ENCODE measurements at regions not wholly inside any gene's neighbourhood (a gene's known extent, or its start where the extent isn't known, plus 50 kb on each side); places are given as distances from the start of the nearest gene placed in this dataset.

GRCh38 chr6:6397842-6398241, 77.4 kb upstream of the F13A1 start:
- ATAC-seq (no peak), DNase-seq (no peak)
- 86 to 90% methylated on average over 5 of the region's 5 CpGs for WGBS, 2 donors
- Histone ChIP-seq H3K27ac (no peak overlapping the region), H3K4me3 (no peak overlapping the region), H3K27me3 (no peaks in the 10 kb centered on the region), H3K9me3 (no peaks in the 10 kb centered on the region), H3K4me1 (no peaks in the 10 kb centered on the region), H3K36me3 (replicated peaks in 1 of 2; ENCODE audit: insufficient read depth in 1 of 2, low read depth in 2 of 2) (no peaks in the 10 kb centered on the region)
- no peak for TF ChIP-seq POLR2A (IDR thresholded peaks at IDR 0.05)
- intact Hi-C loops (cut with DNase I), result no loop called here

GRCh38 chr6:6399568-6399967, 79.1 kb upstream of the F13A1 start:
- Histone ChIP-seq H3K27ac (no peak overlapping the region), H3K9me3 (no peaks in the 10 kb centered on the region), H3K27me3 (no peaks in the 10 kb centered on the region), H3K36me3 (replicated peaks in 1 of 2; ENCODE audit: insufficient read depth in 1 of 2, low read depth in 2 of 2) (no peaks in the 10 kb centered on the region), H3K4me1 (no peaks in the 10 kb centered on the region), H3K4me3 (no peak overlapping the region)
- TF ChIP-seq POLR2A (IDR thresholded peaks at IDR 0.05) (no peak), CTCF (IDR thresholded peaks at IDR 0.05) (no peak)
- intact Hi-C loops (cut with DNase I), result no loop called here
- ATAC-seq, result no peak
- WGBS, 2 donors, result 40 to 55% methylated on average over 2 of the region's 2 CpGs
- no peak for DNase-seq

- H3K27ac ChIP-seq, result no peak overlapping the region
- intact Hi-C loops (cut with DNase I), result no loop called here
- H3K36me3 ChIP-seq (replicated peaks in 1 of 2; ENCODE audit: insufficient read depth in 1 of 2, low read depth in 2 of 2), result no peaks in the 10 kb centered on the region
- DNase-seq (no peak), ATAC-seq (no peak)
- TF ChIP-seq POLR2A (IDR thresholded peaks at IDR 0.05) (no peak), CTCF (IDR thresholded peaks at IDR 0.05) (no peak)
- H3K4me1 ChIP-seq, result peaks cover 3% of the 10 kb centered on the region
- H3K4me3 ChIP-seq, result no peak overlapping the region
- no peaks in the 10 kb centered on the region for H3K27me3 ChIP-seq
- WGBS, 2 donors, result 100% methylated on average over 1 of the region's 1 CpG
- no peaks in the 10 kb centered on the region for H3K9me3 ChIP-seq
These were observed 80.9 kb upstream of the F13A1 start for GRCh38 chr6:6401401-6401800.

GRCh38 chr6:6402006-6402405, 81.5 kb upstream of the F13A1 start:
- Histone ChIP-seq H3K4me3 (no peak overlapping the region), H3K27ac (no peak overlapping the region), H3K27me3 (no peaks in the 10 kb centered on the region), H3K9me3 (no peaks in the 10 kb centered on the region), H3K36me3 (replicated peaks in 1 of 2; ENCODE audit: insufficient read depth in 1 of 2, low read depth in 2 of 2) (no peaks in the 10 kb centered on the region), H3K4me1 (peaks cover 3% of the 10 kb centered on the region)
- ATAC-seq (no peak), DNase-seq (no peak)
- intact Hi-C loops (cut with DNase I), result no loop called here
- 67 to 72% methylated on average over 2 of the region's 2 CpGs for WGBS, 2 donors
- TF ChIP-seq CTCF (IDR thresholded peaks at IDR 0.05), result no peak
- TF ChIP-seq POLR2A (IDR thresholded peaks at IDR 0.05), result no peak

- H3K9me3 ChIP-seq, result no peaks in the 10 kb centered on the region
- WGBS, 2 donors, result 64 to 75% methylated on average over 6 of the region's 6 CpGs
- TF ChIP-seq CTCF (IDR thresholded peaks at IDR 0.05) (no peak), POLR2A (IDR thresholded peaks at IDR 0.05) (no peak)
- H3K27ac ChIP-seq, result no peak overlapping the region
- no peaks in the 10 kb centered on the region for H3K36me3 ChIP-seq (replicated peaks in 1 of 2; ENCODE audit: insufficient read depth in 1 of 2, low read depth in 2 of 2)
- H3K4me3 ChIP-seq, result no peak overlapping the region
- H3K27me3 ChIP-seq, result no peaks in the 10 kb centered on the region
- peaks cover 3% of the 10 kb centered on the region for H3K4me1 ChIP-seq
- DNase-seq (no peak), ATAC-seq (no peak)
- intact Hi-C loops (cut with DNase I), result no loop called here
These were observed 82.1 kb upstream of the F13A1 start for GRCh38 chr6:6402591-6402990.
